ENCODE measurements at regions not wholly inside any gene's neighbourhood (a gene's known extent, or its start where the extent isn't known, plus 50 kb on each side); places are given as distances from the start of the nearest gene placed in this dataset.

- CTCF ChIA-PET = no interaction called here
- Histone ChIP-seq H3K4me3 (ENCODE audit: low read depth, low read length) (no peak overlapping the region), H3K27me3 (replicated peaks; ENCODE audit: control insufficient read depth, insufficient read depth, low read length) (no peaks in the 10 kb centered on the region), H3K4me1 (no peaks in the 10 kb centered on the region), H3K9me3 (no peaks in the 10 kb centered on the region), H3K36me3 (ENCODE audit: control insufficient read depth, insufficient read depth, low read length) (no peaks in the 10 kb centered on the region)
- no peaks in the 10 kb centered on the region for H3K4me1 Mint-ChIP-seq (ENCODE audit: low read depth, unreplicated experiment)
- intact Hi-C loops (cut with micrococcal nuclease; ENCODE audit: unreplicated experiment) = no loop called here
- no peaks in the 10 kb centered on the region for H3K36me3 Mint-ChIP-seq (ENCODE audit: insufficient read depth, unreplicated experiment)
- no peaks in the 10 kb centered on the region for H3K9me3 Mint-ChIP-seq (ENCODE audit: unreplicated experiment)
- no peak for TF ChIP-seq CTCF (IDR thresholded peaks at IDR 0.05; ENCODE audit: insufficient read depth in 1 of 2, low read depth in 1 of 2, low read length in 1 of 2, severe bottlenecking in 1 of 2, unreplicated experiment in 1 of 2)
- H3K27ac Mint-ChIP-seq (ENCODE audit: unreplicated experiment) = no peak overlapping the region
- POLR2A ChIA-PET = no interaction called here
- H3K27me3 Mint-ChIP-seq (ENCODE audit: insufficient read depth, unreplicated experiment) = no peaks in the 10 kb centered on the region
- DNase-seq = no peak
- no TSS peak for BruUV-seq (replicated peaks)
- no peak overlapping the region for H3K4me3 Mint-ChIP-seq (ENCODE audit: unreplicated experiment)
Measured at GRCh38 chr18:29096079-29096770, 919.3 kb upstream of the CDH2 start.

DNA sequence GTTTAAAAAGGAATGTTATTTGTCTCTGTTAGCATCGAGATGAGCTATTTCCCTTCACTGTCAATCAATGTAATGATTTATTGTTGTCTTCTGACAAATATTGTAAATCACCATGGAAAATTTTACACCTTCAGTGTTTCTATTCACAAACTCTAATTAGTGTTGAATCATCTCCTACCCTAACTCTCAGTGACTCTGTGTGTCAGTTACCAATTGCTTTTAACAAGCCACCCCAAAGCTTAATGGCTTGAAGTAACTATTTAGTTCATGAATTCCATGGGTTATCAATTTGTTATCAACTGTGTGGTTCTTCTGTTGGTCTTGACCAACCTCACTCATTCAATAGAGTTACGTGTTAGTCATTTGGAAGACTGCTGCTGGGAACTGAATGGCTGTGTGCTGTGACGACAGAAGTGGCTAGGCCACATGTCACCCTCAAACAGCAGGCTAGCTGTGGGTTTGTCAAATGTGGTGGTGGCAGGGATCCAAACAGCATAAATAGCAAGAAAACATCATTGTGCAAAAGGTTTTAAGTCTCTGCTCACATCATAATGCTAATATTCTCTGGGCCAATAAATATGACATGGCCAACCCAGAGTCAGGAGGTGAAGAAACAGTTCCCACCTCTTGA lies 910.8 kb upstream of the CDH2 start:
- Histone ChIP-seq H3K36me3 (ENCODE audit: control insufficient read depth, insufficient read depth, low read length) (no peaks in the 10 kb centered on the region), H3K4me3 (ENCODE audit: low read depth, low read length) (no peak overlapping the region), H3K27me3 (replicated peaks; ENCODE audit: control insufficient read depth, insufficient read depth, low read length) (no peaks in the 10 kb centered on the region), H3K9me3 (no peaks in the 10 kb centered on the region), H3K4me1 (no peaks in the 10 kb centered on the region)
- BruUV-seq (replicated peaks) = no TSS peak
- POLR2A ChIA-PET = no interaction called here
- Mint-ChIP-seq H3K4me1 (ENCODE audit: low read depth, unreplicated experiment) (no peaks in the 10 kb centered on the region), H3K27me3 (ENCODE audit: insufficient read depth, unreplicated experiment) (no peaks in the 10 kb centered on the region), H3K36me3 (ENCODE audit: insufficient read depth, unreplicated experiment) (no peaks in the 10 kb centered on the region), H3K27ac (ENCODE audit: unreplicated experiment) (no peak overlapping the region), H3K9me3 (ENCODE audit: unreplicated experiment) (no peaks in the 10 kb centered on the region), H3K4me3 (ENCODE audit: unreplicated experiment) (no peak overlapping the region)
- CTCF ChIA-PET = no interaction called here
- no peak for TF ChIP-seq CTCF (IDR thresholded peaks at IDR 0.05; ENCODE audit: insufficient read depth in 1 of 2, low read depth in 1 of 2, low read length in 1 of 2, severe bottlenecking in 1 of 2, unreplicated experiment in 1 of 2)
- intact Hi-C loops (cut with micrococcal nuclease; ENCODE audit: unreplicated experiment) = no loop called here
- no peak for DNase-seq

DNA sequence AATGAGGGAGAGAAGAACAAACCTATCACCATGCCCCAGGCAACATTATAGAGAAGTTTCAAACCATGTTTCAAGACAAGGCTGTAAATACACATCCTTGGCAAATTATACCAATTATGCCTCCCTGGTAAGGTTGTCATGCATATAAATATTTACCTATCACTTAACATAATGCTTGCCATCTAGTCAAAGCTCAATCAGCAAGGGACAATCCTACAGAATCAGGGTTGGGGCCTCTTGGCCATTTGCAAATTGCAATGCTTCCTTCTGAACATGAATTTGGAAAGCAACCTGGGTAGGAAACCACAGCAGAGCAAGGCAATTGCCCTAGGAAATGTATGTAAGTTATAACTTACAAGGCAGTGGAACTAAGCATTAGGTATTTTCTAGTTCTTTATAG lies 907.2 kb upstream of the CDH2 start:
- POLR2A ChIA-PET = no interaction called here
- H3K27ac Mint-ChIP-seq (ENCODE audit: unreplicated experiment) = no peak overlapping the region

More for the DNA sequence above, 907.2 kb upstream of the CDH2 start:
- Histone ChIP-seq H3K4me1 (no peaks in the 10 kb centered on the region), H3K36me3 (ENCODE audit: control insufficient read depth, insufficient read depth, low read length) (no peaks in the 10 kb centered on the region), H3K9me3 (no peaks in the 10 kb centered on the region), H3K4me3 (ENCODE audit: low read depth, low read length) (no peak overlapping the region), H3K27me3 (replicated peaks; ENCODE audit: control insufficient read depth, insufficient read depth, low read length) (no peaks in the 10 kb centered on the region)
- CTCF ChIA-PET = no interaction called here
- no peaks in the 10 kb centered on the region for H3K4me1 Mint-ChIP-seq (ENCODE audit: low read depth, unreplicated experiment)
- BruUV-seq (replicated peaks) = no TSS peak
- no peak for TF ChIP-seq CTCF (IDR thresholded peaks at IDR 0.05; ENCODE audit: insufficient read depth in 1 of 2, low read depth in 1 of 2, low read length in 1 of 2, severe bottlenecking in 1 of 2, unreplicated experiment in 1 of 2)
- intact Hi-C loops (cut with micrococcal nuclease; ENCODE audit: unreplicated experiment) = no loop called here
- DNase-seq = no peak
- no peak overlapping the region for H3K4me3 Mint-ChIP-seq (ENCODE audit: unreplicated experiment)
- no peaks in the 10 kb centered on the region for H3K27me3 Mint-ChIP-seq (ENCODE audit: insufficient read depth, unreplicated experiment)
- no peaks in the 10 kb centered on the region for H3K36me3 Mint-ChIP-seq (ENCODE audit: insufficient read depth, unreplicated experiment)
- no peaks in the 10 kb centered on the region for H3K9me3 Mint-ChIP-seq (ENCODE audit: unreplicated experiment)
